Gastroesophageal sphincter (tissue), 4 donors: ENCODE measurements at regions not wholly inside any gene's neighbourhood (a gene's known extent, or its start where the extent isn't known, plus 50 kb on each side); places are given as distances from the start of the nearest gene placed in this dataset.

Source experiments
- ATAC-seq: fragments of 150-250 bp; one replicate; pipeline ENCODE4 v1.9.1; 2016; ENCODE audit warnings: mild to moderate bottlenecking, moderate library complexity
- H3K27ac ChIP-seq, 4 donors: fragments of 200-600 bp; sonication (generic) in 3 of 4; 1 replicate in 3 of 4; 2 replicates in 1 of 4; pipeline ENCODE4 v1.5.1; 2016 to 2019
- H3K27me3 ChIP-seq: fragments of 200-600 bp; sonication (generic); one replicate; pipeline ENCODE4 v1.5.1; 2019
- H3K36me3 ChIP-seq, 2 donors: fragments of 200-600 bp; sonication (generic); one replicate each; pipeline ENCODE4 v1.5.1; 2019; ENCODE audit warnings: control low read depth in 1 of 2
- H3K4me1 ChIP-seq, 3 donors: fragments of 200-600 bp; sonication (generic); 1 replicate in 2 of 3; 2 replicates in 1 of 3; pipeline ENCODE4 v1.5.1; 2016 to 2019; ENCODE audit warnings: control low read depth in 2 of 3
- H3K4me3 ChIP-seq, 2 donors: fragments of 200-600 bp; sonication (generic); one replicate each; pipeline ENCODE4 v1.5.1; 2019; ENCODE audit warnings: mild to moderate bottlenecking in 1 of 2, moderate library complexity in 1 of 2
- H3K9me3 ChIP-seq, 3 donors: fragments of 200-600 bp; sonication (generic); one replicate each; pipeline ENCODE4 v1.5.1; 2017 to 2019; ENCODE audit warnings: control low read depth in 2 of 3
- EP300 ChIP-seq: sonication (generic); formaldehyde crosslinking; IDR thresholded peaks from one replicate; pipeline ENCODE4 v1.6.1; 2017; ENCODE audit warnings: antibody characterized with exemption, mild to moderate bottlenecking
- POLR2A ChIP-seq, 2 donors: fragments of 450-650 bp; IDR thresholded peaks; one replicate each; pipeline ENCODE4 v1.6.1; 2017; ENCODE audit warnings: antibody characterized with exemption in 2 of 2, mild to moderate bottlenecking in 2 of 2, moderate library complexity in 1 of 2
- POLR2AphosphoS5 ChIP-seq: sonication (generic); formaldehyde crosslinking; IDR thresholded peaks from one replicate; pipeline ENCODE4 v1.6.1; 2017; ENCODE audit warnings: antibody characterized with exemption
- WGBS, 2 donors: methylation state at CpG; one replicate each; pipeline ENCODE4 v1.1.5; 2018; ENCODE audit warnings: low coverage in 1 of 2; 5-methylcytosine and 5-hydroxymethylcytosine counted together
- TF ChIP-seq, protein P1 (sequence below), 4 experiments: fragments of 200-600 bp in 2 of 4; fragments of 450-650 bp in 2 of 4; sonication (generic) in 1 of 4; IDR thresholded peaks; one replicate each; pipeline ENCODE4 v1.5.1; 2017 to 2019; ENCODE audit warnings: antibody characterized with exemption in 4 of 4, mild to moderate bottlenecking in 2 of 4, moderate library complexity in 2 of 4

DNA sequence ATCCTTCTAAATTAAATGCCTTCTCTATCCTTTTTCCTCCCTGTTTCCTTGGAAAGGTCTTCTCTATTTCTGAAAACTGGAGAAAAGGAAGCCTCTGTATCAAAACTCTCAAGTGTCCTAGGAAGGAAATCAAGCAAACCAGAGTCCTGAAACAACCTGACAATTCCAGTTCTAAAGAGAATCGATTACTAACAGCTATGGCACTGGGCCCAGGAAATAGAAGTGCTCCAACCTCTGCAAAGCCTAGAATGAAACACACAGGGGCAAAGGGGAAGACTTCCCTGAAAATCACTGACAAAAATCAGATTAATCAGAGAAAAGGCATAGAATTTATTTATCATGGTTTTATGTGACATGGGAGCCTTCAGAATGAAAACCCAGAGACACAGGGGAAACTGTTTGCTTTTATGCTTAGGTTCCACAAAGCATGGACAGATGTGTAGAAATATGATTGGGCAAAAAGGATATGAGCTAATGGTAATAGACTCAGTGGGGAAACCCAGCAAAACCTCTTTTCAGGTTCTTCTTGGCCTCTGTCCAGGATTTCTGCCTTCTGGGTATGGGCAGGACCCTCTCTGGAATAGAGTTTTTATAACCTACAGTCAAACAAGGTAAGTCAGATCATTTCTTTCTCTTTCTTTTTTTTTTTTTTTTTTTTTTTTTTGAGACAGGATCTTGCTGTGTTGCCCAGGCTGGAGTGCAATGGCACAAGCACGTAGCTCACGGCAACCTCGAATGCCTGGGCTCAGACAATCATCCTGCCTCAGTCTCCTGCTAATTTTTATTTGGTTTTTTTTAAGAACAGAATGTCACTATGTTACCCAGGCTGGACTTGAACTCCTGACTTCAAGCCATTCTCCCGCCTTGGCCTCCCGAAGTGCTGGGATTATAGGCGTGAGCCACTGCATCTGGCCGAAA lies 91.7 kb downstream of the CD24 start:
- H3K27ac ChIP-seq: no peak overlapping the region
- ATAC-seq: no peak
- no peak overlapping the region for H3K4me3 ChIP-seq
- H3K27me3 ChIP-seq: no peaks in the 10 kb centered on the region
- no peaks in the 10 kb centered on the region for H3K4me1 ChIP-seq
- WGBS, 2 donors: 33 to 85% methylated on average over 1 to 8 of the region's 8 CpGs
- no peaks in the 10 kb centered on the region for H3K9me3 ChIP-seq
- no peaks in the 10 kb centered on the region for H3K36me3 ChIP-seq
- TF ChIP-seq POLR2A (IDR thresholded peaks at IDR 0.05): no peak
- no peak for TF ChIP-seq EP300
- TF ChIP-seq, protein P1, sequence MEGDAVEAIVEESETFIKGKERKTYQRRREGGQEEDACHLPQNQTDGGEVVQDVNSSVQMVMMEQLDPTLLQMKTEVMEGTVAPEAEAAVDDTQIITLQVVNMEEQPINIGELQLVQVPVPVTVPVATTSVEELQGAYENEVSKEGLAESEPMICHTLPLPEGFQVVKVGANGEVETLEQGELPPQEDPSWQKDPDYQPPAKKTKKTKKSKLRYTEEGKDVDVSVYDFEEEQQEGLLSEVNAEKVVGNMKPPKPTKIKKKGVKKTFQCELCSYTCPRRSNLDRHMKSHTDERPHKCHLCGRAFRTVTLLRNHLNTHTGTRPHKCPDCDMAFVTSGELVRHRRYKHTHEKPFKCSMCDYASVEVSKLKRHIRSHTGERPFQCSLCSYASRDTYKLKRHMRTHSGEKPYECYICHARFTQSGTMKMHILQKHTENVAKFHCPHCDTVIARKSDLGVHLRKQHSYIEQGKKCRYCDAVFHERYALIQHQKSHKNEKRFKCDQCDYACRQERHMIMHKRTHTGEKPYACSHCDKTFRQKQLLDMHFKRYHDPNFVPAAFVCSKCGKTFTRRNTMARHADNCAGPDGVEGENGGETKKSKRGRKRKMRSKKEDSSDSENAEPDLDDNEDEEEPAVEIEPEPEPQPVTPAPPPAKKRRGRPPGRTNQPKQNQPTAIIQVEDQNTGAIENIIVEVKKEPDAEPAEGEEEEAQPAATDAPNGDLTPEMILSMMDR (IDR thresholded peaks at IDR 0.05): no peak

DNA sequence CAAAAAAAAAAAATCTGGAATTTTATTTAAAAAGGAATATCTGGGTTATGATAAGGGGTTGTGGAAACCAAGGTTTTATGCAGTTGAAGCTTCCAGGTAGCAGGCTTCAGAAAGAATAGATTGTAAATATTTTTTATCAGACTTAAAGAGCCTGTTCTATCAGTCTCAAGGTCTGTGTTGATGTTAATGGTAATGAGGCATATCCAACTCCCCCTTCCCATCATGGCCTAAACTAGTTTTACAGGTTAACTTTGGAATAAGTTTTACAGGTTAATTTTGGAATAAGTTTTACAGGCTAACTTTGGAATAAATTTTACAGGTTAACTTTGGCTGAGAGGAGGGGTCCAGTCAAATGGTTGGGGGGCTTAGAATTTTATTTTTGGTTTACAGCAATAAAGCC lies 92.4 kb downstream of the CD24 start:
- H3K27ac ChIP-seq: no peak overlapping the region

DNA sequence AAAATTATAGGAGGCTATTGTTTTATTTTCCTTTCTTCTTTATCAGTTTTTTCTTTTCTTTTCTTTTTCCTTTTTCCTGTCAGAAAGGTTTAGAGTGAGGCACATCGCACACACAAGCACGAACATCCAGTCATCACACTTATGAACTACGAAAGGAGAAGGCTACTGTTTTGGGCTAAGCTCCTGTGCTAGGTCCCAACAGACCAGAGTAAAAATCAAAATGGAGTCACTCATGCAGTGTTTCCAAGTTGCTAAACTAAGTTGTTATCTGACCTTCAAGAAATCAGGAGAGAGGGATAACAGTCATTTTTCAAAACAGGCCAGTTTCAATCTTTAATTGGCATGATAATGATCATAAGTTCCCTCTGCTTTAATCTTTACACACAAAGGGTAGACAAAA lies 93.6 kb downstream of the CD24 start:
- WGBS, 2 donors: 80 to 100% methylated on average over 2 to 3 of the region's 3 CpGs
- no peak for ATAC-seq
- H3K4me3 ChIP-seq: no peak overlapping the region
- H3K27ac ChIP-seq: no peak overlapping the region
- no peaks in the 10 kb centered on the region for H3K4me1 ChIP-seq
- TF ChIP-seq EP300 (no peak), POLR2A (IDR thresholded peaks at IDR 0.05) (no peak), POLR2AphosphoS5 (no peak)
- TF ChIP-seq, protein P1 (IDR thresholded peaks at IDR 0.05): no peak
- no peaks in the 10 kb centered on the region for H3K27me3 ChIP-seq
- H3K9me3 ChIP-seq: peaks cover 0 to 2% (median 0%) of the 10 kb centered on the region in 3 donors
- no peaks in the 10 kb centered on the region for H3K36me3 ChIP-seq

More for the DNA sequence above, 92.4 kb downstream of the CD24 start:
- no peak for ATAC-seq
- no peak overlapping the region for H3K4me3 ChIP-seq
- H3K27me3 ChIP-seq: no peaks in the 10 kb centered on the region
- TF ChIP-seq EP300 (no peak), POLR2AphosphoS5 (no peak)
- TF ChIP-seq, protein P1 (IDR thresholded peaks at IDR 0.05): no peak
- no peaks in the 10 kb centered on the region for H3K4me1 ChIP-seq
- H3K36me3 ChIP-seq: no peaks in the 10 kb centered on the region
- no peaks in the 10 kb centered on the region for H3K9me3 ChIP-seq

DNA sequence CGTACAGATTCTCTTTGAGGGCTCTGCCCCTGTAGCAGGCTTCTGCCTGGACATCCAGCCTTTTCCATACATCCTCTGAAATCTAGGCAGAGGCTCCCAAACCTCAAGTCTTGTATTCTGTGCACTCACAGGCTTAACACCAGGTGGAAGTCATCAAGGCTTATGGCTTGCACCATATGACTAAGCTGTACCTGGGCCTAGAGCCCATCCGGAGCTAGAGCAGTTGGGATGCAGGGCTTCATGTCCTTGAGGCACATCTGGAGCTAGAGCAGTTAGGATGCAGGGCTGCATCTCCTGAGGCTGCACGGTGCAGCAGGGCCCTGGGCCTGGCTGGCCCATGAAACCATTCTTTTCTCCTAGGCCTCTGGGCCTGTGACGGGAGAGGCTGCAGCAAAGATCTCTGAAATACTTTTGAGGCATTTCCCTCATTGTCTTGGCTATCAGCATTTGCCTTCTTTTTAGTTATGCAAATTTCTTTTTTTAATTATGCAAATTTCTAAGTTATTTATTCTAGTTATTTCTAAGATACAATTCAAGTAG lies 98.7 kb downstream of the CD24 start:
- Histone ChIP-seq H3K4me3 (no peak overlapping the region), H3K27ac (no peak overlapping the region), H3K36me3 (no peaks in the 10 kb centered on the region), H3K27me3 (no peaks in the 10 kb centered on the region), H3K9me3 (peaks cover 0 to 9% (median 0%) of the 10 kb centered on the region in 3 donors), H3K4me1 (no peaks in the 10 kb centered on the region)
- ATAC-seq: no peak
- TF ChIP-seq, protein P1 (IDR thresholded peaks at IDR 0.05): no peak
- TF ChIP-seq POLR2AphosphoS5 (no peak), EP300 (no peak), POLR2A (IDR thresholded peaks at IDR 0.05) (no peak)
- WGBS, 2 donors: 67 to 79% methylated on average over 2 to 4 of the region's 4 CpGs

DNA sequence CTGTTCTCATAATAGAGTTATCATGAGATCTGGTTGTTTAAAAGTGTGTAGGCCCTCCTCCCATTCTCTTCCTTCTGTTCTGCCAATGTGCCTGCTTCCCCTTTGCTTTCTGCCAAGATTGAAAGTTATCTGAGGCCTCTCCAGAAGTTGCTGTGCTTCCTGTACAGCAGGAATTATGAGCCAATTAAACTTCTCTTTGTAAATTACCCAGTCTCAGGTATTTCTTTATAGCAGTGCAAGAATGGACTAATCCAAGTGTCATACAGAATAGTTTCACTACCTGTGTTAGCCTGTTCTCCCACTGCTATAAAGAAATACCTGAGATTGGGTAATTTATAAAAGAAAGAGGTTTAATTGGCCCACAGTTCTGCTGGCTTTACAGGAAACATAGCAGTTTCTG lies 100.0 kb downstream of the CD24 start:
- ATAC-seq: no peak

More for the DNA sequence above, 100.0 kb downstream of the CD24 start:
- no peaks in the 10 kb centered on the region for H3K4me1 ChIP-seq
- peaks cover 0 to 9% (median 0%) of the 10 kb centered on the region in 3 donors for H3K9me3 ChIP-seq
- H3K36me3 ChIP-seq: no peaks in the 10 kb centered on the region
- no peaks in the 10 kb centered on the region for H3K27me3 ChIP-seq
- no peak overlapping the region for H3K4me3 ChIP-seq
- TF ChIP-seq POLR2AphosphoS5 (no peak), POLR2A (IDR thresholded peaks at IDR 0.05) (no peak), EP300 (no peak)
- TF ChIP-seq, protein P1 (IDR thresholded peaks at IDR 0.05): no peak
- H3K27ac ChIP-seq: no peak overlapping the region
